Endothelial cell of umbilical vein (primary cell): ENCODE measurements at regions not wholly inside any gene's neighbourhood (a gene's known extent, or its start where the extent isn't known, plus 50 kb on each side); places are given as distances from the start of the nearest gene placed in this dataset.

Source experiments
- BruUV-seq: library from RNA; stranded (reverse); fragments of 400-500 nt; replicated peaks from 2 replicates; lab custom pipeline; 2021; lab: Mats Ljungman, UMichigan
- CTCF ChIA-PET: fragments of 300-600, 350-600 bp; sonication (Branson Sonifier 250); formaldehyde crosslinking; loops from one replicate; lab custom pipeline; 2021; ENCODE audit warnings: antibody characterized with exemption, inconsistent platforms; lab: Charles Lee
- POLR2A ChIA-PET: fragments of 300-600, 350-600 bp; sonication (Branson Sonifier 250); formaldehyde crosslinking; loops from one replicate; lab custom pipeline; 2021; ENCODE audit warnings: antibody characterized with exemption, inconsistent platforms; lab: Charles Lee
- DNase-seq: peaks from one replicate; pipeline ENCODE4 v3.0.0-alpha.2; 2011; ENCODE audit warnings: low read depth, low spot score
- FAIRE-seq: peaks from 2 replicates; lab custom pipeline; 2011; peaks lifted over from hg19 to GRCh38; lab: Jason Lieb, UNC
- H2AFZ ChIP-seq: 2 replicates; pipeline ENCODE4 v1.6.0; 2012; ENCODE audit warnings: low read depth, low read length, control low read depth, inconsistent platforms
- H3K27ac ChIP-seq: 2 replicates; pipeline ENCODE4 v1.5.1; 2011; ENCODE audit warnings: low read depth, mild to moderate bottlenecking, control low read depth, low read length, moderate library complexity; ENCODE audit not compliant: insufficient read depth
- H3K27me3 ChIP-seq, 2 experiments: 2 replicates each; pipeline versions ENCODE4 v1.6.0 to v1.6.1; 2011; ENCODE audit warnings: low read length in 2 of 2, mixed read lengths in 1 of 2; ENCODE audit not compliant: control insufficient read depth in 2 of 2, insufficient read depth in 2 of 2
- H3K36me3 ChIP-seq, 2 experiments: 2 replicates in 1 of 2; 3 replicates in 1 of 2; pipeline ENCODE4 v1.5.1; 2011; ENCODE audit warnings: low read length in 2 of 2, mild to moderate bottlenecking in 1 of 2, moderate library complexity in 1 of 2; ENCODE audit not compliant: control insufficient read depth in 2 of 2, insufficient read depth in 2 of 2; ENCODE audit errors: extremely low read depth in 1 of 2
- H3K4me1 ChIP-seq: 3 replicates; pipeline ENCODE4 v1.5.1; 2011; ENCODE audit warnings: mild to moderate bottlenecking, low read length; ENCODE audit not compliant: control insufficient read depth, insufficient read depth; ENCODE audit errors: extremely low read depth
- H3K4me2 ChIP-seq: 2 replicates; pipeline ENCODE4 v1.6.1; 2011; ENCODE audit warnings: low read length, control low read depth, mixed read lengths; ENCODE audit not compliant: insufficient read depth
- H3K4me3 ChIP-seq, 3 experiments: fragments of 200-600 bp in 1 of 3; sonication (generic), shearing (Covaris generic) in 1 of 3; replicated peaks in 1 of 3; 2 replicates each; pipeline ENCODE4 v1.5.1; 2011 to 2016; ENCODE audit warnings: control low read depth in 3 of 3, low read length in 3 of 3, mild to moderate bottlenecking in 2 of 3, inconsistent platforms in 1 of 3, low read depth in 1 of 3, moderate library complexity in 1 of 3; ENCODE audit not compliant: insufficient read depth in 1 of 3
- H3K79me2 ChIP-seq: 2 replicates; pipeline ENCODE4 v1.6.0; 2012; ENCODE audit warnings: low read length, inconsistent platforms; ENCODE audit not compliant: control insufficient read depth, insufficient read depth
- H3K9ac ChIP-seq: replicated peaks from 2 replicates; pipeline ENCODE3; 2011; ENCODE audit warnings: low read length, control low read depth; ENCODE audit not compliant: insufficient read depth; ENCODE audit errors: extremely low read depth
- H3K9me1 ChIP-seq: replicated peaks from 3 replicates; pipeline ENCODE4 v1.6.0; 2011; ENCODE audit warnings: mild to moderate bottlenecking, low read length; ENCODE audit not compliant: control insufficient read depth, insufficient read depth; ENCODE audit errors: extremely low read depth
- H3K9me3 ChIP-seq: replicated peaks from 2 replicates; pipeline ENCODE4 v1.5.1; 2012; ENCODE audit warnings: low read length, inconsistent platforms; ENCODE audit not compliant: control insufficient read depth, insufficient read depth
- H4K20me1 ChIP-seq: replicated peaks from 2 replicates; pipeline ENCODE3; 2011; ENCODE audit warnings: mild to moderate bottlenecking, low read length; ENCODE audit not compliant: control insufficient read depth, insufficient read depth; ENCODE audit errors: extremely low read depth
- CTCF ChIP-seq, 2 donors: IDR thresholded peaks; 1 replicate in 1 of 2; 2 replicates in 1 of 2; pipeline ENCODE4 v1.5.1; 2011; ENCODE audit warnings: low read length in 2 of 2, mild to moderate bottlenecking in 2 of 2, moderate library complexity in 2 of 2, control low read depth in 1 of 2, inconsistent platforms in 1 of 2, low read depth in 1 of 2; ENCODE audit not compliant: insufficient read depth in 1 of 2; ENCODE audit errors: extremely low read depth in 1 of 2
- EZH2 ChIP-seq: IDR thresholded peaks from 2 replicates; pipeline ENCODE4 v1.6.1; 2012; ENCODE audit warnings: borderline replicate concordance, low read depth, mild to moderate bottlenecking, moderate library complexity, low read length, inconsistent platforms; ENCODE audit not compliant: severe bottlenecking
- FOS ChIP-seq: IDR thresholded peaks from 2 replicates; pipeline ENCODE4 v1.6.1; 2011; ENCODE audit warnings: mild to moderate bottlenecking, low read length, moderate library complexity, borderline replicate concordance; ENCODE audit not compliant: insufficient read depth
- GATA2 ChIP-seq: IDR thresholded peaks from 2 replicates; pipeline ENCODE4 v1.7.0; 2011; ENCODE audit warnings: low read depth, mild to moderate bottlenecking, moderate library complexity, mixed read lengths, low read length; ENCODE audit not compliant: insufficient read length, insufficient read depth
- JUN ChIP-seq: IDR thresholded peaks from 2 replicates; pipeline ENCODE4 v1.6.1; 2011; ENCODE audit warnings: borderline replicate concordance, low read depth; ENCODE audit not compliant: insufficient read length, insufficient read depth
- MAX ChIP-seq: IDR thresholded peaks from 2 replicates; pipeline ENCODE4 v1.6.1; 2011; ENCODE audit not compliant: insufficient read depth, insufficient read length
- MYC ChIP-seq: IDR thresholded peaks from one replicate; pipeline ENCODE4 v1.6.1; 2011; ENCODE audit warnings: mild to moderate bottlenecking, low read depth, low read length
- POLR2A ChIP-seq: IDR thresholded peaks from 2 replicates; pipeline ENCODE4 v1.6.1; 2012; ENCODE audit warnings: low read depth, mild to moderate bottlenecking, control low read depth, low read length
- POLR2AphosphoS5 ChIP-seq: IDR thresholded peaks from 2 replicates; pipeline ENCODE4 v1.6.1; 2012; ENCODE audit warnings: low read depth, mild to moderate bottlenecking, control low read depth, low read length, moderate library complexity; ENCODE audit not compliant: insufficient read depth
- dilution Hi-C: fragments of 300-500 bp; cut with MboI; formaldehyde crosslinking; loops from one replicate; pipeline ENCODE4 v1.15.0; 2019; ENCODE audit warnings: low sequenced_read_pairs; ENCODE audit not compliant: extremely low pct_ligation_motif_present
- intact Hi-C: fragments of 100-400 bp; cut with micrococcal nuclease; formaldehyde crosslinking; loops from one replicate; pipeline ENCODE4 v1.10.0; 2022

- POLR2A ChIA-PET, result no interaction called here
Measured at GRCh38 chr3:13262493-13263211, 157.5 kb downstream of the NUP210 start.

More at GRCh38 chr3:13262493-13263211, 157.5 kb downstream of the NUP210 start:
- H3K4me2 ChIP-seq, result no peak overlapping the region
- FAIRE-seq (no peak), DNase-seq (no peak)
- H3K79me2 ChIP-seq, result no peaks in the 10 kb centered on the region
- no peaks in the 10 kb centered on the region for H3K4me1 ChIP-seq
- no peaks in the 10 kb centered on the region for H3K36me3 ChIP-seq
- no peak overlapping the region for H3K4me3 ChIP-seq
- no TSS peak for BruUV-seq
- H3K27me3 ChIP-seq, result no peaks in the 10 kb centered on the region
- H2AFZ ChIP-seq, result no peak overlapping the region
- no peaks in the 10 kb centered on the region for H3K9me1 ChIP-seq
- TF ChIP-seq MYC, result no peak
- no peak for TF ChIP-seq POLR2AphosphoS5
- TF ChIP-seq CTCF (IDR thresholded peaks at IDR 0.05; ENCODE audit: extremely low read depth in 1 of 2, insufficient read depth in 1 of 2, low read depth in 1 of 2, low read length in 2 of 2), result no peak
- TF ChIP-seq JUN, result no peak
- no peak for TF ChIP-seq FOS
- TF ChIP-seq GATA2, result no peak
- no peak for TF ChIP-seq POLR2A
- TF ChIP-seq EZH2, result no peak
- TF ChIP-seq MAX, result no peak
- no peak overlapping the region for H3K27ac ChIP-seq
- no peak overlapping the region for H3K9ac ChIP-seq
- no peaks in the 10 kb centered on the region for H3K9me3 ChIP-seq
- intact Hi-C loops, result no loop called here
- dilution Hi-C loops, result no loop called here
- H4K20me1 ChIP-seq, result no peaks in the 10 kb centered on the region
- CTCF ChIA-PET, result no interaction called here
